ENCODE measurements at regions not wholly inside any gene's neighbourhood (a gene's known extent, or its start where the extent isn't known, plus 50 kb on each side); places are given as distances from the start of the nearest gene placed in this dataset.
"Not testable (repeated sequence)": the region's sequence is repeated elsewhere in the genome, so short reads cannot be mapped to it uniquely, and the experiment has no call there.

- TF ChIP-seq CTCF, POLR2AphosphoS5, POLR2A, EP300 (IDR thresholded peaks at IDR 0.05): not testable (repeated sequence)
Measured at GRCh38 chr3:112755046-112755445, 91.6 kb downstream of the CD200R1L start.

Data from gastroesophageal sphincter (tissue), 3 donors.